Right atrium auricular region (tissue), 2 donors: ENCODE measurements at regions not wholly inside any gene's neighbourhood (a gene's known extent, or its start where the extent isn't known, plus 50 kb on each side); places are given as distances from the start of the nearest gene placed in this dataset.

Experiments used
- DNase-seq: peaks from one replicate; pipeline ENCODE4 v3.0.0-alpha.2; 2019; ENCODE audit warnings: low spot score
- H3K27ac ChIP-seq, 2 donors: fragments of 200-600 bp; sonication (generic); 1 replicate in 1 of 2; 2 replicates in 1 of 2; pipeline ENCODE4 v1.5.1; 2016 to 2019
- H3K27me3 ChIP-seq, 2 donors: fragments of 200-600 bp; sonication (generic); one replicate each; pipeline versions ENCODE4 v1.5.1 to v1.6.0; 2017 to 2019
- H3K36me3 ChIP-seq: fragments of 200-600 bp; sonication (generic); one replicate; pipeline ENCODE4 v1.5.1; 2016
- H3K4me1 ChIP-seq, 2 donors: fragments of 200-600 bp; sonication (generic); one replicate each; pipeline versions ENCODE4 v1.5.1 to v1.6.0; 2017 to 2019
- H3K4me3 ChIP-seq, 2 donors: fragments of 200-600 bp; sonication (generic); 1 replicate in 1 of 2; 2 replicates in 1 of 2; pipeline ENCODE4 v1.5.1; 2017 to 2019; ENCODE audit warnings: mild to moderate bottlenecking in 1 of 2, moderate library complexity in 1 of 2
- H3K9me3 ChIP-seq, 2 donors: fragments of 200-600 bp; sonication (generic); one replicate each; pipeline ENCODE4 v1.5.1; 2019
- CTCF ChIP-seq, 2 donors: fragments of 200-600 bp; sonication (generic); IDR thresholded peaks; one replicate each; pipeline ENCODE4 v1.5.1; 2019; ENCODE audit warnings: antibody characterized with exemption in 2 of 2

GRCh38 chr5:113900816-113901215, 387.3 kb downstream of the YTHDC2 start:
- TF ChIP-seq CTCF (IDR thresholded peaks at IDR 0.05), result no peak
- Histone ChIP-seq H3K36me3 (no peaks in the 10 kb centered on the region), H3K4me1 (no peaks in the 10 kb centered on the region), H3K4me3 (no peak overlapping the region), H3K9me3 (no peaks in the 10 kb centered on the region), H3K27me3 (no peaks in the 10 kb centered on the region), H3K27ac (no peak overlapping the region)
- DNase-seq, result no peak

GRCh38 chr5:113901718-113902117, 388.2 kb downstream of the YTHDC2 start:
- no peaks in the 10 kb centered on the region for H3K27me3 ChIP-seq
- no peaks in the 10 kb centered on the region for H3K36me3 ChIP-seq
- DNase-seq, result no peak
- H3K9me3 ChIP-seq, result no peaks in the 10 kb centered on the region
- H3K27ac ChIP-seq, result no peak overlapping the region
- no peak overlapping the region for H3K4me3 ChIP-seq
- no peak for TF ChIP-seq CTCF (IDR thresholded peaks at IDR 0.05)
- no peaks in the 10 kb centered on the region for H3K4me1 ChIP-seq

GRCh38 chr5:113902917-113903660, 389.6 kb downstream of the YTHDC2 start:
- DNase-seq, result no peak
- H3K27ac ChIP-seq, result no peak overlapping the region
- no peak for TF ChIP-seq CTCF (IDR thresholded peaks at IDR 0.05)
- no peaks in the 10 kb centered on the region for H3K27me3 ChIP-seq
- no peak overlapping the region for H3K4me3 ChIP-seq
- no peaks in the 10 kb centered on the region for H3K4me1 ChIP-seq
- H3K36me3 ChIP-seq, result no peaks in the 10 kb centered on the region
- no peaks in the 10 kb centered on the region for H3K9me3 ChIP-seq

- DNase-seq, result no peak
- TF ChIP-seq CTCF (IDR thresholded peaks at IDR 0.05), result no peak
- Histone ChIP-seq H3K4me3 (no peak overlapping the region), H3K9me3 (no peaks in the 10 kb centered on the region), H3K27ac (no peak overlapping the region), H3K27me3 (no peaks in the 10 kb centered on the region), H3K4me1 (no peaks in the 10 kb centered on the region), H3K36me3 (no peaks in the 10 kb centered on the region)
Measured at GRCh38 chr5:113909782-113910181, 396.3 kb downstream of the YTHDC2 start.

GRCh38 chr5:113917997-113918396, 404.5 kb downstream of the YTHDC2 start:
- H3K9me3 ChIP-seq, result no peaks in the 10 kb centered on the region
- no peak for DNase-seq
- no peaks in the 10 kb centered on the region for H3K4me1 ChIP-seq
- TF ChIP-seq CTCF (IDR thresholded peaks at IDR 0.05), result no peak
- no peak overlapping the region for H3K4me3 ChIP-seq
- H3K27me3 ChIP-seq, result no peaks in the 10 kb centered on the region
- no peaks in the 10 kb centered on the region for H3K36me3 ChIP-seq
- H3K27ac ChIP-seq, result no peak overlapping the region

- H3K27me3 ChIP-seq, result no peaks in the 10 kb centered on the region
- no peak overlapping the region for H3K27ac ChIP-seq
- no peak for TF ChIP-seq CTCF (IDR thresholded peaks at IDR 0.05)
- no peak for DNase-seq
- no peak overlapping the region for H3K4me3 ChIP-seq
- no peaks in the 10 kb centered on the region for H3K36me3 ChIP-seq
- no peaks in the 10 kb centered on the region for H3K9me3 ChIP-seq
- no peaks in the 10 kb centered on the region for H3K4me1 ChIP-seq
Measured at GRCh38 chr5:113922343-113922742, 408.8 kb downstream of the YTHDC2 start.
